ENCODE measurements at regions not wholly inside any gene's neighbourhood (a gene's known extent, or its start where the extent isn't known, plus 50 kb on each side); places are given as distances from the start of the nearest gene placed in this dataset.
"Not testable (repeated sequence)": the region's sequence is repeated elsewhere in the genome, so short reads cannot be mapped to it uniquely, and the experiment has no call there.

DNA sequence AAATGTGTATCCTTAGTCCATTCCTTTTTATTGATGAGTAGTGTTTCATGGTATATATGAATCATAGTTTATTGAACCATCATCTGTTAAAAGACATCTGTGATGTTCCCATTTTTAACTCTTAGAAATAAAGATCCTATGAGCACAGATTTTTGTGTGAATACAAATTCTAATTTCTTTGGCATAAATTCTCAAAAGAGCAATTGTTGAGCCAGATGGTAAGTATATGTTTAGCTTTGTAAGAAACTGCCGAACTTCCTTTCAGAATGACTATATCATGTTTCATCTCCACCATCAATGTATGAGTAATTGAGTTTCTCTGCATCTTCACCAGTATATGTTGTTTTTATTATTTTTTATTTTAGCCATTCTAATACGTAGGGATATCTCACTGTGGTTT is 526.4 kb downstream of the CDH10 start:
- no peak for TF ChIP-seq Cebpa-rat (IDR thresholded peaks at IDR 0.05)
- no peaks in the 10 kb centered on the region for H4K20me1 ChIP-seq
- H3K27ac ChIP-seq = no peak overlapping the region
- peaks cover 0 to 5% (median 0%) of the 10 kb centered on the region in 11 experiments; a peak in 2 of 22 replicates for H3K9me3 ChIP-seq (replicated peaks in 1 of 11)
- no peaks in the 10 kb centered on the region for H3K27me3 ChIP-seq
- H3K4me2 ChIP-seq = no peak overlapping the region
- no peak overlapping the region for H3K4me3 ChIP-seq
- no peaks in the 10 kb centered on the region for H3K4me1 ChIP-seq
- no peak overlapping the region for H3K9ac ChIP-seq
- no peaks in the 10 kb centered on the region for H3K36me3 ChIP-seq

DNA sequence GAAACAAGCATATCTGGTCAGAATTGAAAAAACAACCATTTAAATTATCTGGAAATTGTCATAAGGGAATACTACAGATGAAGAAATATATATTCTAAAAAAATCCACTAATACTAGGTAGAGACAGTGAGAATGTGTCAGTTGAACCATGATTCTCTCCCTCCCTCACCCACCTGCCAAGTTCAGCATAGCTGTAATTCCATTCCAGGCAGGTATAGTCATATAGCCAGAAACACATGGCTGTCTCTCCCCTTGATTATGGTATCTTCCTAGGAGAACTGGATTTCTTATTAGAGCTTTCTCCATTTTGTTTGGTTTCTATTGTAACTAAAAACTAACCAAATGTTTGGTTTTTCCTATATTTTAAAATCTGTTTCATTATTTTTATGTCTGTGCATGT is 509.2 kb downstream of the CDH10 start:
- Histone ChIP-seq H3K36me3 (no peaks in the 10 kb centered on the region), H3K27me3 (no peaks in the 10 kb centered on the region), H3K4me3 (no peak overlapping the region), H4K20me1 (no peaks in the 10 kb centered on the region), H3K9ac (no peak overlapping the region), H3K4me1 (no peaks in the 10 kb centered on the region), H3K9me3 (replicated peaks in 1 of 11) (no peaks in the 10 kb centered on the region), H3K27ac (no peak overlapping the region), H3K4me2 (no peak overlapping the region)
- TF ChIP-seq Cebpa-rat (IDR thresholded peaks at IDR 0.05) = no peak

DNA sequence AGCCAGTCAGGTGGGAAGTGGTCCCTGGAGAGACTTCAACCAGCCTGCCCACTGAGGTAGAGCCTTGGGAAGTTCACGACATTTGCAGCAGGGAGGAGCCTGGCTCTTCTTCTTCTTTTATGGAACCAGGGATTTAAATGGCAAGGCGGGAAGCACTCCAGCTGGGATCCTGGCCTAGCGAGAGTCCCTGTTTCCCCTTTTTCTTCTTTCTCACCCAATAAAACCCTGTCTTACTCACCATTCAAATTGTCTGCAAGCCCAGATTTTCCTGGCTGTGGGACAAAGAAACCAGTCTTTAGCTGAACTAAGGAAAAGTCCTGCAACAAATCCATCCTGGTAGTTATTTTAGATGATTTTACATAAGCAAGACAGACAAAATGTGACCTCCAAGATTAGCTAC is 503.7 kb downstream of the CDH10 start:
- Histone ChIP-seq H3K27ac (no peak overlapping the region), H3K9ac (no peak overlapping the region), H3K4me3 (no peak overlapping the region), H3K27me3 (no peaks in the 10 kb centered on the region), H3K4me1 (no peaks in the 10 kb centered on the region), H3K36me3 (no peaks in the 10 kb centered on the region), H4K20me1 (no peaks in the 10 kb centered on the region), H3K9me3 (replicated peaks in 1 of 11) (no peaks in the 10 kb centered on the region), H3K4me2 (no peak overlapping the region)
- no peak for TF ChIP-seq Cebpa-rat (IDR thresholded peaks at IDR 0.05)

DNA sequence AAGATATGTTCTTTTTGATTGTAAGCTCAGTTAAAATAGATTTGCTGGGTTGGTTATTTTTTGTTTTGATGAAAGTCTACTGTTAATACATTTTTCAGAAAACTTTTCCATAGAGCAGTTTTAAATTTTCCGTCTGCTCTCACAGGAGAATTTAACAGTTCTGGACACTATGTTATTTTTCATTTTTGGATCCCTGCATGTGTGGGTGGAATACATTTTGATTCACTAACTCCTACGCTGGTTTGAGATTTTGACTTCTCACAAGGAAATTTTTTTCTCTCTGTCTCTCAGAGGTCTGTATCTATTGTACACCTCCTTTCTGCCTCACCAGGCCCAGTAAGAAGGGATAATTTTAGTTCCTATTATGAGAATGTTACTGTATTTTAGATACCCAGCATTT is 502.4 kb downstream of the CDH10 start:
- no peaks in the 10 kb centered on the region for H3K4me1 ChIP-seq
- no peak overlapping the region for H3K4me3 ChIP-seq
- no peaks in the 10 kb centered on the region for H4K20me1 ChIP-seq
- no peak for TF ChIP-seq Cebpa-rat (IDR thresholded peaks at IDR 0.05)
- H3K9ac ChIP-seq = no peak overlapping the region
- H3K9me3 ChIP-seq (replicated peaks in 1 of 11) = no peaks in the 10 kb centered on the region
- H3K36me3 ChIP-seq = no peaks in the 10 kb centered on the region
- no peak overlapping the region for H3K4me2 ChIP-seq
- no peaks in the 10 kb centered on the region for H3K27me3 ChIP-seq
- no peak overlapping the region for H3K27ac ChIP-seq

DNA sequence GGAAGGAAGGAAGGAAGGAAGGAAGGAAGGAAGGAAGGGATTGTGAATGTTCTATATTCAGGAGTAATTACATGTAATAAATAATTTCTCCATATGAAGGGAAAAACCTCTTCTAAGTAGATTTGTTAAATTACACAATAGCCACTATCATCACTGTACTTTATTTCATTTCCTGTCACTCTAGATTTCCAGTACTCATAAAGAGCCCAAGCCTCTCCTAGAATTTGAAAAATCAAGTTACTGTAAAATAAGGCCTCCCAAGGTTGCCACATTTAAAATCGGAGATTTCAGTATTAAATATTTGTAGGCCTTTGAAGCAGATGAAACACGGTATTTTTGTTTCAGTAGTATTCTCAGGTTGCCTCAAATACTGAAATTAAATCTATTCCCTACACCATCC is 499.0 kb downstream of the CDH10 start:
- Histone ChIP-seq H3K4me2 (no peak overlapping the region), H3K36me3 (no peaks in the 10 kb centered on the region), H3K27me3 (no peaks in the 10 kb centered on the region), H3K27ac (no peak overlapping the region), H3K9ac (no peak overlapping the region), H3K4me1 (no peaks in the 10 kb centered on the region), H3K4me3 (no peak overlapping the region), H3K9me3 (replicated peaks in 1 of 11) (no peaks in the 10 kb centered on the region), H4K20me1 (no peaks in the 10 kb centered on the region)
- TF ChIP-seq Cebpa-rat (IDR thresholded peaks at IDR 0.05) = no peak

DNA sequence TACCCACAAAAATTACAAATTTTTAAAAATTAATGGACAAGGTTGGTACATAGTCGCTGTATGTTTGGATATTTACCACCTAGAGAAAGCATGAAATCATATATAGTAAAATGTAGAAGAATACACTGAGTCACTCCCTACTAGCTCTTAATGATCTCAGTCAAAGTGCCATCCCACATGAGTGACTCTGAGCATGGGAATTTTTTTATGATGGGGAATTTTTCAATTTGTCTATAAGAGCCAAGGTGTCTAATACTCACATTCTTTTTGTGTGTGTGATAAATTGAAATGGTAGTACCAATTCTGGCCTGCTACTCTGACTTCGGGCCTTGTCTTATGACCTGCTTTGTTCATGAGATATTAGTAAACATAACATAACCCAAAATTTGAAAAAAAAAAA is 483.2 kb downstream of the CDH10 start:
- Histone ChIP-seq H3K4me3 (no peak overlapping the region), H3K9ac (no peak overlapping the region), H3K4me2 (no peak overlapping the region), H3K4me1 (no peaks in the 10 kb centered on the region), H3K27me3 (no peaks in the 10 kb centered on the region), H3K9me3 (replicated peaks in 1 of 11) (no peaks in the 10 kb centered on the region), H4K20me1 (no peaks in the 10 kb centered on the region), H3K27ac (no peak overlapping the region), H3K36me3 (no peaks in the 10 kb centered on the region)
- no peak for TF ChIP-seq Cebpa-rat (IDR thresholded peaks at IDR 0.05)

DNA sequence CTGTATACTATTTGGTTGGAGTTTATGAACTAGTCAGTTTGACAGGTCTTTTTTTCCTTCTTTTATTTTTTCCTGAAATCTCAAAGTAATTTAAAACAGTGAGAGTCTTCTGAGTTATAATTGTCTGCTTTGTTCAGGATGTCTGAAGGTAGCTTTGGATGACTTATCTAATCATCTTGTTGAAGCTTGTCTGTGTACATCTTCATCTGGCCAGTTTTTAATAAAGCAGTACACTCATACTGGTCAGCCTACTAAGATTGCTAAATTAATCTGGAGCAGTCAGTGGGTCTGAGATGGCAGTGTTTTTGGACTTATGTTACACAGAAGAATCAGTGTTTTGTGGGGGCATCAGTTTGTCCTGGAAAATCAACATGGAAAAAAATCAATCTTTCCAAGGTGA is 482.4 kb downstream of the CDH10 start:
- no peaks in the 10 kb centered on the region for H3K27me3 ChIP-seq
- no peak overlapping the region for H3K9ac ChIP-seq
- no peak overlapping the region for H3K27ac ChIP-seq

DNA sequence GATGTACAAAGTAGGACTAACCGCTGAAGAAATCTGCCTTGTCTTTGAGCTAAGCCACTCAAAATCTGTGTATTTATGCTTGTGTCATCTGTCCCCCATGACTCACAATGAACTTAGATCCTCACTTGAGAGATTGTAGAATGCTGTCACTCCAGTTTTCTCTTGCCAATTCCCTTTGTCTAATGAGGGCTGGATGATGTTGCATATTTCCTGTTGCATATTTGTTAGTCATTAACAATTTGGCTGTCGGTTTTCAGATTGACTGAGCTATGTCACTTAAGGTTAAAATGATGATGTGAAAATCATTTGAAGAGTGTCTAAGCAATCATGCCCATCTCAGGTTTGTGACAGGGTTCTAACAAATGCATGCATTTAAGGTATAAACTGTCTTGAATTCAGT is 481.7 kb downstream of the CDH10 start:
- no peaks in the 10 kb centered on the region for H3K36me3 ChIP-seq
- no peak overlapping the region for H3K9ac ChIP-seq
- H3K27me3 ChIP-seq = no peaks in the 10 kb centered on the region
- no peaks in the 10 kb centered on the region for H4K20me1 ChIP-seq
- H3K9me3 ChIP-seq (replicated peaks in 1 of 11) = no peaks in the 10 kb centered on the region
- H3K4me3 ChIP-seq = no peak overlapping the region
- no peak overlapping the region for H3K27ac ChIP-seq
- no peaks in the 10 kb centered on the region for H3K4me1 ChIP-seq
- H3K4me2 ChIP-seq = no peak overlapping the region
- no peak for TF ChIP-seq Cebpa-rat (IDR thresholded peaks at IDR 0.05)

More for the DNA sequence above, 482.4 kb downstream of the CDH10 start:
- H3K4me2 ChIP-seq = no peak overlapping the region
- no peak for TF ChIP-seq Cebpa-rat (IDR thresholded peaks at IDR 0.05)
- no peaks in the 10 kb centered on the region for H3K9me3 ChIP-seq (replicated peaks in 1 of 11)
- no peaks in the 10 kb centered on the region for H3K36me3 ChIP-seq
- H3K4me3 ChIP-seq = no peak overlapping the region
- no peaks in the 10 kb centered on the region for H4K20me1 ChIP-seq
- no peaks in the 10 kb centered on the region for H3K4me1 ChIP-seq

DNA sequence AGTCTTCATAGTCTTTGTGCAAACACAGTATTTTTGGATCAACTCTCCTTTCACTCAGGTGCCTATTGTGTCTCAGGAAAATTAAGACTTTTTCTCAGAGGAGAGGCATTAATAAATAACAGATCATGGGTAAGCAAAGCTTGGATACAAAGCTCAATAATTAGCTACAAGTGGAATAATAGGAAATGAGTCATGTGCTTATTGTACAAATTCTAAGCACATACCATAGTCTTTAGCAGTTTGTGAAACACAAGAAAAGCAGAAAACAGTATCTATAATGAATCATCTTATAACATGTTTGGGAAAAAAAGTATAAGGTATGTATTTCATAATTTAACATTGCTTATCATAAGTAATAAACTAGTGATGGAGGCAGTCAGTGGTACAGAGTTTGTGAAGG is 477.0 kb downstream of the CDH10 start:
- H3K9ac ChIP-seq = no peak overlapping the region
- no peak overlapping the region for H3K4me2 ChIP-seq
- H3K36me3 ChIP-seq = no peaks in the 10 kb centered on the region
- H3K4me3 ChIP-seq = no peak overlapping the region
- H3K27ac ChIP-seq = no peak overlapping the region
- no peaks in the 10 kb centered on the region for H3K9me3 ChIP-seq (replicated peaks in 1 of 11)
- no peak for TF ChIP-seq Cebpa-rat (IDR thresholded peaks at IDR 0.05)
- H3K4me1 ChIP-seq = no peaks in the 10 kb centered on the region
- H4K20me1 ChIP-seq = no peaks in the 10 kb centered on the region
- no peaks in the 10 kb centered on the region for H3K27me3 ChIP-seq

DNA sequence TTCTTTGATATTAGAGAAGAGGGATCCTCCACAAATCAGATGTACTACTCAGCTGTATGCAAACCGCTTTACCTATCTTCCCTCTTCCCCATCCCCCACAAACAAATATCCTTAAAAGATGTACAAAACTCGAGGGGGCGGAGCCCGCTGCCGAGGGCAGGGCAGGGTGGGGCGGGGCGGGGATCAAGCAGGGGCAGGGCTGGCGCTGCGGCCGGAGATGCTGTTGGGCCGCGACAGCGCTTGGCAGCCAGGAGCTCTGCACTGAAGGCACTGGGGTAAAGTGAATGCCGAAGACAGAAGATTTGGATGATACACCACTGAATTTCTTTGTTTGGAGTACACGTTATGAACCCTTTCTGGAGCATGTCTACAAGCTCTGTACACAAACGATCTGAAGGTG is 474.8 kb downstream of the CDH10 start:
- no peaks in the 10 kb centered on the region for H4K20me1 ChIP-seq
- H3K9me3 ChIP-seq (replicated peaks in 1 of 11) = no peaks in the 10 kb centered on the region
- H3K9ac ChIP-seq = no peak overlapping the region
- H3K4me1 ChIP-seq = no peaks in the 10 kb centered on the region
- no peak for TF ChIP-seq Cebpa-rat (IDR thresholded peaks at IDR 0.05)
- no peaks in the 10 kb centered on the region for H3K36me3 ChIP-seq
- H3K4me3 ChIP-seq = no peak overlapping the region
- H3K4me2 ChIP-seq = no peak overlapping the region
- no peak overlapping the region for H3K27ac ChIP-seq
- no peaks in the 10 kb centered on the region for H3K27me3 ChIP-seq

DNA sequence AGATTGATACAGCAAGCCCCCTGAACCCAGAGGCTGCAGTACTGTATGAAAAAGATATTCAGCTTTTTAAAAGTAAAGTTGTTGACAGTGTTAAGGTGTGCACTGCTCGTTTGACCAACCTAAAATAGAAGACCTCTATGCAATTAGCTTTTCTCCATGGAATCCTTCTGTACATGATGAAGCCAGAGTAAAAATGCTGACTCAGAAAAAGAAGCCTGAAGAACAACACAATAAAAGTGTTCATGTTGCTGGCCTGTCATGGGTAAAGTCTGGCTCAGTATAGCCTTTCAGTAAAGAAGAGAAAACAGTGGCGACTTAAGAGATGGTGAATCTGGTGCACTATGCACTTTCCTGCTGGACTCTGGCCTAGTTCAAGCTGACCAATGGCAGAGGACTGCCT is 473.8 kb downstream of the CDH10 start:
- H3K9me3 ChIP-seq (replicated peaks in 1 of 11); H3K4me2 ChIP-seq; H4K20me1 ChIP-seq; H3K4me3 ChIP-seq; H3K27ac ChIP-seq; H3K36me3 ChIP-seq; H3K27me3 ChIP-seq; H3K9ac ChIP-seq; H3K4me1 ChIP-seq: not testable (repeated sequence)

Measured in BLaER1 treated with 17β-estradiol and CSF1 and Interleukin-3, amounts not matched to agents 10 nM and 100 nM (cell line).